K562 (cell line): ENCODE measurements at regions not wholly inside any gene's neighbourhood (a gene's known extent, or its start where the extent isn't known, plus 50 kb on each side); places are given as distances from the start of the nearest gene placed in this dataset.

Experiments used
- ATAC-seq: fragments of 200-7000 bp; cut with Tn5 transposase; 3 replicates; pipeline ENCODE4 v1.9.1; 2020; ENCODE audit warnings: moderate library complexity
- BruUV-seq: library from RNA; stranded (reverse); fragments of 400-500 nt; replicated peaks from 2 replicates; lab custom pipeline; 2021; lab: Mats Ljungman, UMichigan
- CTCF ChIA-PET: fragments of 300-600 bp; formaldehyde crosslinking; extraction: SDS; loops from one replicate; lab custom pipeline; 2021; ENCODE audit warnings: low intra/inter-chr PET ratio; lab: Yijun Ruan, JAX
- POLR2A ChIA-PET: fragments of 300-600, 350-650 bp; sonication (Branson Sonifier 250); formaldehyde crosslinking; extraction: SDS; loops from one replicate; lab custom pipeline; 2021; ENCODE audit warnings: antibody characterized with exemption, inconsistent platforms; lab: Yijun Ruan, JAX
- DNase-seq, 4 experiments: peaks; one replicate each; pipeline versions ENCODE4 v3.0.0 to v3.0.0-alpha.2; 2011 to 2018; ENCODE audit warnings: low spot score in 3 of 4, mixed read lengths in 3 of 4; ENCODE audit errors: extremely low read depth in 1 of 4
- FAIRE-seq: peaks from 2 replicates; lab custom pipeline; 2011; peaks lifted over from hg19 to GRCh38; lab: Jason Lieb, UNC
- H2AFZ ChIP-seq: 2 replicates; pipeline ENCODE4 v1.6.0; 2011; ENCODE audit warnings: low read depth, low read length, control low read depth, inconsistent platforms
- H3K27ac ChIP-seq: fragments of 200-600 bp; 3 replicates; pipeline ENCODE4 v1.8.0; 2011; ENCODE audit warnings: low read depth, mild to moderate bottlenecking, control low read depth, inconsistent platforms, low read length, moderate library complexity, mixed read lengths; ENCODE audit errors: extremely low read depth
- H3K27me3 ChIP-seq, 2 experiments: fragments of 300-600 bp in 1 of 2; 2 replicates in 1 of 2; 3 replicates in 1 of 2; pipeline versions ENCODE4 v1.6.0 to v1.8.0; 2011; ENCODE audit warnings: inconsistent platforms in 2 of 2, low read length in 2 of 2, mild to moderate bottlenecking in 1 of 2, mixed read lengths in 1 of 2, moderate library complexity in 1 of 2; ENCODE audit not compliant: control insufficient read depth in 2 of 2, insufficient read depth in 2 of 2
- H3K36me3 ChIP-seq: fragments of 300-600 bp; 3 replicates; pipeline ENCODE4 v1.8.0; 2011; ENCODE audit warnings: mild to moderate bottlenecking, low read length, inconsistent platforms; ENCODE audit not compliant: control insufficient read depth, insufficient read depth
- H3K4me1 ChIP-seq, 2 experiments: fragments of 200-600 bp in 1 of 2; replicated peaks in 1 of 2; 2 replicates in 1 of 2; 3 replicates in 1 of 2; pipeline versions ENCODE4 v1.5.1 to v1.8.0; 2011; ENCODE audit warnings: inconsistent platforms in 2 of 2, low read length in 2 of 2, mild to moderate bottlenecking in 1 of 2, mixed read lengths in 1 of 2, moderate library complexity in 1 of 2; ENCODE audit not compliant: control insufficient read depth in 2 of 2, insufficient read depth in 2 of 2
- H3K4me2 ChIP-seq: 2 replicates; pipeline ENCODE4 v1.6.1; 2011; ENCODE audit warnings: low read length, control low read depth, inconsistent platforms, mixed read lengths; ENCODE audit not compliant: insufficient read depth
- H3K4me3 ChIP-seq: fragments of 200-600 bp; sonication (generic), shearing (Covaris generic); 2 replicates; pipeline ENCODE4 v1.5.1; 2016; ENCODE audit warnings: control low read depth, inconsistent platforms
- H3K79me2 ChIP-seq: fragments of 200-600 bp; 3 replicates; pipeline ENCODE4 v1.8.0; 2011; ENCODE audit warnings: low read length, inconsistent platforms; ENCODE audit not compliant: control insufficient read depth, insufficient read depth
- H3K9ac ChIP-seq, 2 experiments: 2 replicates each; pipeline versions ENCODE4 v1.6.0 to v1.6.1; 2011; ENCODE audit warnings: low read depth in 2 of 2, low read length in 2 of 2, control low read depth in 1 of 2, inconsistent platforms in 1 of 2, mild to moderate bottlenecking in 1 of 2, mixed read lengths in 1 of 2; ENCODE audit not compliant: insufficient read depth in 1 of 2
- H3K9me1 ChIP-seq: one replicate; pipeline ENCODE4 v1.6.0; 2011; ENCODE audit warnings: inconsistent platforms, mild to moderate bottlenecking, low read length, moderate library complexity; ENCODE audit not compliant: control insufficient read depth, insufficient read depth
- H3K9me3 ChIP-seq: replicated peaks from 2 replicates; pipeline ENCODE4 v1.5.1; 2011; ENCODE audit warnings: low read depth, low read length, inconsistent platforms; ENCODE audit not compliant: control insufficient read depth, insufficient read depth
- H4K20me1 ChIP-seq: replicated peaks from 2 replicates; pipeline ENCODE4 v1.6.1; 2011; ENCODE audit warnings: low read length, inconsistent platforms, mixed read lengths; ENCODE audit not compliant: control insufficient read depth, insufficient read depth
- HOXB6 ChIP-seq: fragments of 250-450 bp; sonication (Bioruptor Pico); IDR thresholded peaks from 2 replicates; pipeline ENCODE4 v1.5.1; 2022; ENCODE audit warnings: mild to moderate bottlenecking, borderline replicate concordance
- MYC ChIP-seq, 2 experiments: fragments of 250-450 bp in 1 of 2; sonication (Bioruptor Pico) in 1 of 2; IDR thresholded peaks; 2 replicates each; pipeline versions ENCODE4 v1.5.1 to v1.6.1; 2012 to 2021; ENCODE audit warnings: low read depth in 2 of 2, borderline replicate concordance in 1 of 2, improper control_type of control experiment in 1 of 2, low read length in 1 of 2, mild to moderate bottlenecking in 1 of 2, moderate library complexity in 1 of 2
- SIX5 ChIP-seq, 2 experiments: IDR thresholded peaks; 2 replicates each; pipeline ENCODE4 v1.6.1; 2011; ENCODE audit warnings: low read length in 2 of 2, borderline replicate concordance in 1 of 2, low read depth in 1 of 2, mild to moderate bottlenecking in 1 of 2, moderate library complexity in 1 of 2; ENCODE audit not compliant: insufficient read depth in 1 of 2
- UBTF ChIP-seq, 2 experiments: IDR thresholded peaks; 2 replicates each; pipeline ENCODE4 v1.6.1; 2012; ENCODE audit warnings: improper control_type of control experiment in 2 of 2, low read depth in 2 of 2, low read length in 2 of 2, borderline replicate concordance in 1 of 2
- YY1 ChIP-seq, 3 experiments: IDR thresholded peaks; 2 replicates each; pipeline ENCODE4 v1.6.1; 2011; ENCODE audit warnings: low read length in 2 of 3, mild to moderate bottlenecking in 2 of 3, moderate library complexity in 2 of 3, borderline replicate concordance in 1 of 3, control low read depth in 1 of 3, low read depth in 1 of 3; ENCODE audit not compliant: insufficient read depth in 3 of 3, insufficient replicate concordance in 2 of 3, control insufficient read depth in 1 of 3, insufficient read length in 1 of 3; ENCODE audit errors: extremely low read depth in 1 of 3
- ZNF584 ChIP-seq: fragments of 200-800 bp; sonication (Bioruptor generic); IDR thresholded peaks from 2 replicates; pipeline ENCODE4 v1.6.1; 2016; ENCODE audit warnings: low read depth, mild to moderate bottlenecking, missing genetic modification characterization, missing compliant biosample characterization
- ZNF75A ChIP-seq: fragments of 450-650 bp; formaldehyde crosslinking; IDR thresholded peaks from 2 replicates; pipeline ENCODE4 v1.4.0; 2020; ENCODE audit warnings: mild to moderate bottlenecking
- WGBS: fragments of 100-300 bp; shearing (Covaris generic); methylation state at CpG from one replicate; pipeline ENCODE4 v1.1.6; 2016; ENCODE audit warnings: low coverage, mixed read lengths; ENCODE audit not compliant: insufficient coverage; ENCODE audit errors: missing lambda C conversion rate; 5-methylcytosine and 5-hydroxymethylcytosine counted together
- in situ Hi-C: fragments of 300-500 bp; cut with MboI; formaldehyde crosslinking; loops from 4 replicates; pipeline ENCODE4 v1.15.0; 2018; ENCODE audit warnings: inconsistent platforms, mixed read lengths
- intact Hi-C: fragments of 100-400 bp; cut with micrococcal nuclease; formaldehyde crosslinking; loops from 2 replicates; pipeline ENCODE4 v1.14.2; 2022

- no peak overlapping the region for H3K4me3 ChIP-seq
- H3K9me3 ChIP-seq: no peaks in the 10 kb centered on the region
- in situ Hi-C loops: no loop called here
- 0% methylated on average over 2 of the region's 2 CpGs for WGBS
- H3K9ac ChIP-seq: no peak overlapping the region
- H3K36me3 ChIP-seq: no peaks in the 10 kb centered on the region
- TF ChIP-seq YY1 (IDR thresholded peaks at IDR 0.05; ENCODE audit: borderline replicate concordance in 1 of 3, control insufficient read depth in 1 of 3, extremely low read depth in 1 of 3, insufficient read depth in 3 of 3, insufficient read length in 1 of 3, insufficient replicate concordance in 2 of 3, low read depth in 1 of 3, low read length in 2 of 3): no peak
- TF ChIP-seq UBTF (IDR thresholded peaks at IDR 0.05; ENCODE audit: borderline replicate concordance in 1 of 2, low read depth in 2 of 2, low read length in 2 of 2): no peak
- no peak for TF ChIP-seq ZNF75A (CRISPR knock-in tag)
- TF ChIP-seq HOXB6 (CRISPR knock-in tag): no peak
- TF ChIP-seq SIX5 (IDR thresholded peaks at IDR 0.05; ENCODE audit: borderline replicate concordance in 1 of 2, insufficient read depth in 1 of 2, low read depth in 1 of 2, low read length in 2 of 2): no peak
- TF ChIP-seq MYC (IDR thresholded peaks at IDR 0.05; ENCODE audit: low read depth, low read length): no peak
- no peak for TF ChIP-seq MYC (CRISPR knock-in tag; IDR thresholded peaks at IDR 0.05; ENCODE audit: borderline replicate concordance, low read depth)
- no peak for TF ChIP-seq ZNF584 (CRISPR knock-in tag)
- FAIRE-seq (no peak), DNase-seq (no peak), ATAC-seq (no peak)
- H4K20me1 ChIP-seq: no peaks in the 10 kb centered on the region
- no TSS peak for BruUV-seq
- no peak overlapping the region for H3K4me2 ChIP-seq
- no peak overlapping the region for H3K27ac ChIP-seq
- CTCF ChIA-PET: interaction anchor here (0.6 kb wide), 1 partner anchor 1737 kb away, joined by 3 read pairs; no protein-coding TSS in a partner anchor
- no peaks in the 10 kb centered on the region for H3K79me2 ChIP-seq
- H3K27me3 ChIP-seq: no peaks in the 10 kb centered on the region
- intact Hi-C loops: no loop called here
- no peaks in the 10 kb centered on the region for H3K4me1 ChIP-seq
- POLR2A ChIA-PET: no interaction called here
- H2AFZ ChIP-seq: no peak overlapping the region
- H3K9me1 ChIP-seq: no peaks in the 10 kb centered on the region
These were observed 93.4 kb downstream of the ZNF365 start for GRCh38 chr10:62467527-62467926.
